Adipocyte (in vitro differentiated cells): ENCODE measurements at regions not wholly inside any gene's neighbourhood (a gene's known extent, or its start where the extent isn't known, plus 50 kb on each side); places are given as distances from the start of the nearest gene placed in this dataset.

Source experiments
- DNase-seq: peaks from one replicate; pipeline ENCODE4 v3.0.0-alpha.2; 2015; ENCODE audit warnings: low read depth
- H3K27me3 ChIP-seq: replicated peaks from 2 replicates; pipeline ENCODE4 v1.7.0; 2013; ENCODE audit warnings: mild to moderate bottlenecking, low read length, moderate library complexity; ENCODE audit not compliant: control insufficient read depth, insufficient read depth
- H3K36me3 ChIP-seq: 2 replicates; pipeline ENCODE4 v1.7.0; 2013; ENCODE audit warnings: low read length, mild to moderate bottlenecking, moderate library complexity; ENCODE audit not compliant: control insufficient read depth, insufficient read depth, severe bottlenecking
- H3K4me1 ChIP-seq: 2 replicates; pipeline ENCODE4 v1.7.0; 2013; ENCODE audit warnings: mild to moderate bottlenecking, low read length, moderate library complexity; ENCODE audit not compliant: control insufficient read depth, insufficient read depth
- H3K4me3 ChIP-seq: 2 replicates; pipeline ENCODE4 v1.7.0; 2013; ENCODE audit warnings: mild to moderate bottlenecking, low read length, moderate library complexity
- H3K9ac ChIP-seq: 2 replicates; pipeline ENCODE4 v1.7.0; 2013; ENCODE audit warnings: mild to moderate bottlenecking, low read length, moderate library complexity
- H3K9me3 ChIP-seq: 2 replicates; pipeline ENCODE4 v1.7.0; 2013; ENCODE audit warnings: mild to moderate bottlenecking, low read length, moderate library complexity; ENCODE audit not compliant: control insufficient read depth

- no peak for DNase-seq
- no peak overlapping the region for H3K9ac ChIP-seq
- no peaks in the 10 kb centered on the region for H3K9me3 ChIP-seq
- peaks cover 3% of the 10 kb centered on the region for H3K27me3 ChIP-seq
- no peaks in the 10 kb centered on the region for H3K36me3 ChIP-seq
- peaks cover 9% of the 10 kb centered on the region for H3K4me1 ChIP-seq
- H3K4me3 ChIP-seq, result no peak overlapping the region
Measured at GRCh38 chr16:54424043-54424451, 137.5 kb upstream of the IRX3 start.

GRCh38 chr16:54422569-54422978, 136.0 kb upstream of the IRX3 start:
- no peaks in the 10 kb centered on the region for H3K9me3 ChIP-seq
- H3K4me3 ChIP-seq, result no peak overlapping the region
- no peak for DNase-seq
- H3K4me1 ChIP-seq, result peaks cover 9% of the 10 kb centered on the region
- no peaks in the 10 kb centered on the region for H3K36me3 ChIP-seq
- no peak overlapping the region for H3K9ac ChIP-seq
- H3K27me3 ChIP-seq, result peaks cover 3% of the 10 kb centered on the region

GRCh38 chr16:54422159-54422558, 135.6 kb upstream of the IRX3 start:
- Histone ChIP-seq H3K4me1 (peaks cover 9% of the 10 kb centered on the region), H3K4me3 (no peak overlapping the region), H3K27me3 (peaks cover 3% of the 10 kb centered on the region), H3K9me3 (no peaks in the 10 kb centered on the region), H3K36me3 (no peaks in the 10 kb centered on the region), H3K9ac (no peak overlapping the region)
- DNase-seq, result no peak

- Histone ChIP-seq H3K36me3 (no peaks in the 10 kb centered on the region), H3K9ac (no peak overlapping the region), H3K4me1 (peaks cover 9% of the 10 kb centered on the region), H3K9me3 (no peaks in the 10 kb centered on the region), H3K27me3 (peaks cover 3% of the 10 kb centered on the region), H3K4me3 (no peak overlapping the region)
- DNase-seq, result no peak
Measured at GRCh38 chr16:54421220-54421619, 134.6 kb upstream of the IRX3 start.

- Histone ChIP-seq H3K4me1 (peaks cover 9% of the 10 kb centered on the region), H3K9ac (no peak overlapping the region), H3K36me3 (no peaks in the 10 kb centered on the region), H3K27me3 (peaks cover 7% of the 10 kb centered on the region), H3K4me3 (no peak overlapping the region), H3K9me3 (peaks cover 3% of the 10 kb centered on the region)
- DNase-seq, result no peak
Measured at GRCh38 chr16:54418903-54419302, 132.3 kb upstream of the IRX3 start.

GRCh38 chr16:54417384-54417783, 130.8 kb upstream of the IRX3 start:
- Histone ChIP-seq H3K4me3 (no peak overlapping the region), H3K9me3 (peaks cover 3% of the 10 kb centered on the region), H3K4me1 (peaks cover 7% of the 10 kb centered on the region), H3K27me3 (peaks cover 21% of the 10 kb centered on the region), H3K9ac (no peak overlapping the region), H3K36me3 (no peaks in the 10 kb centered on the region)
- DNase-seq, result no peak

GRCh38 chr16:54414671-54415070, 128.1 kb upstream of the IRX3 start:
- DNase-seq, result no peak
- Histone ChIP-seq H3K36me3 (no peaks in the 10 kb centered on the region), H3K4me1 (peaks cover 4% of the 10 kb centered on the region), H3K9me3 (peaks cover 3% of the 10 kb centered on the region), H3K9ac (no peak overlapping the region), H3K4me3 (no peak overlapping the region), H3K27me3 (peaks cover 27% of the 10 kb centered on the region)

GRCh38 chr16:54412777-54413455, 126.3 kb upstream of the IRX3 start:
- no peak for DNase-seq
- no peak overlapping the region for H3K4me3 ChIP-seq
- no peaks in the 10 kb centered on the region for H3K36me3 ChIP-seq
- H3K9me3 ChIP-seq, result peaks cover 3% of the 10 kb centered on the region
- H3K27me3 ChIP-seq, result peaks cover 27% of the 10 kb centered on the region
- no peak overlapping the region for H3K9ac ChIP-seq
- peaks cover 4% of the 10 kb centered on the region for H3K4me1 ChIP-seq

- no peaks in the 10 kb centered on the region for H3K36me3 ChIP-seq
- H3K4me3 ChIP-seq, result no peak overlapping the region
- no peak overlapping the region for H3K9ac ChIP-seq
- H3K4me1 ChIP-seq, result peaks cover 4% of the 10 kb centered on the region
- no peak for DNase-seq
- peaks cover 27% of the 10 kb centered on the region for H3K27me3 ChIP-seq
- H3K9me3 ChIP-seq, result peaks cover 3% of the 10 kb centered on the region
Measured at GRCh38 chr16:54412037-54412436, 125.5 kb upstream of the IRX3 start.

- DNase-seq, result no peak
- Histone ChIP-seq H3K36me3 (no peaks in the 10 kb centered on the region), H3K27me3 (peaks cover 27% of the 10 kb centered on the region), H3K9me3 (peaks cover 3% of the 10 kb centered on the region), H3K4me3 (peak overlapping the region; percentile 39), H3K9ac (no peak overlapping the region), H3K4me1 (peaks cover 4% of the 10 kb centered on the region)
Measured at GRCh38 chr16:54411544-54411943, 125.0 kb upstream of the IRX3 start.

GRCh38 chr16:54409982-54410381, 123.4 kb upstream of the IRX3 start:
- H3K9ac ChIP-seq, result no peak overlapping the region
- peaks cover 27% of the 10 kb centered on the region for H3K27me3 ChIP-seq
- no peaks in the 10 kb centered on the region for H3K9me3 ChIP-seq
- H3K4me1 ChIP-seq, result peaks cover 4% of the 10 kb centered on the region
- no peak overlapping the region for H3K4me3 ChIP-seq
- H3K36me3 ChIP-seq, result no peaks in the 10 kb centered on the region
- DNase-seq, result no peak

- Histone ChIP-seq H3K36me3 (no peaks in the 10 kb centered on the region), H3K4me3 (no peak overlapping the region), H3K27me3 (peaks cover 13% of the 10 kb centered on the region), H3K4me1 (peaks cover 4% of the 10 kb centered on the region), H3K9me3 (no peaks in the 10 kb centered on the region), H3K9ac (no peak overlapping the region)
- DNase-seq, result peak; percentile 89
Measured at GRCh38 chr16:54407596-54407995, 121.0 kb upstream of the IRX3 start.
